H1 (cell line): ENCODE measurements at regions not wholly inside any gene's neighbourhood (a gene's known extent, or its start where the extent isn't known, plus 50 kb on each side); places are given as distances from the start of the nearest gene placed in this dataset.

Experiments
- CTCF ChIA-PET: fragments of 300-600 bp; sonication (Branson Sonifier 250); formaldehyde crosslinking; loops from one replicate; lab custom pipeline; 2021; ENCODE audit not compliant: partially characterized antibody; lab: Charles Lee
- POLR2A ChIA-PET: fragments of 300-600 bp; sonication (Branson Sonifier 250); formaldehyde crosslinking; loops from one replicate; lab custom pipeline; 2021; ENCODE audit warnings: inconsistent platforms; ENCODE audit not compliant: partially characterized antibody; lab: Charles Lee
- DNase-seq, 2 experiments: peaks; one replicate each; pipeline versions ENCODE4 v3.0.0 to v3.0.0-alpha.2; 2010 to 2022; ENCODE audit warnings: low spot score in 2 of 2, low read depth in 1 of 2, mixed read lengths in 1 of 2
- FAIRE-seq: peaks from 2 replicates; lab custom pipeline; 2011; peaks lifted over from hg19 to GRCh38; lab: Jason Lieb, UNC
- H2AFZ ChIP-seq: 2 replicates; pipeline ENCODE4 v1.8.1; 2012; ENCODE audit warnings: low read length, inconsistent platforms
- H2AK5ac ChIP-seq: 2 replicates; pipeline ENCODE4 v1.6.1; 2013; ENCODE audit warnings: low read depth, low read length
- H2BK120ac ChIP-seq: replicated peaks from 2 replicates; pipeline ENCODE3; 2013; ENCODE audit warnings: low read depth, low read length, inconsistent platforms
- H2BK12ac ChIP-seq: 2 replicates; pipeline ENCODE4 v1.6.1; 2013; ENCODE audit warnings: low read depth, low read length
- H2BK15ac ChIP-seq: 2 replicates; pipeline ENCODE4 v1.6.1; 2013; ENCODE audit warnings: low read length
- H2BK20ac ChIP-seq: 2 replicates; pipeline ENCODE4 v1.6.1; 2013; ENCODE audit warnings: low read length
- H2BK5ac ChIP-seq: 2 replicates; pipeline ENCODE4 v1.6.1; 2013; ENCODE audit warnings: low read depth, low read length
- H3K14ac ChIP-seq: 2 replicates; pipeline ENCODE4 v1.6.1; 2013; ENCODE audit warnings: inconsistent platforms; ENCODE audit not compliant: insufficient read length
- H3K18ac ChIP-seq: 2 replicates; pipeline ENCODE4 v1.6.1; 2013; ENCODE audit warnings: low read length; ENCODE audit errors: extremely low read depth
- H3K23ac ChIP-seq: 2 replicates; pipeline ENCODE4 v1.6.1; 2013; ENCODE audit warnings: inconsistent platforms; ENCODE audit not compliant: insufficient read length
- H3K23me2 ChIP-seq: 2 replicates; pipeline ENCODE4 v1.6.1; 2013; ENCODE audit warnings: low read depth, low read length
- H3K27ac ChIP-seq: 2 replicates; pipeline ENCODE4 v1.6.1; 2011; ENCODE audit warnings: low read depth, low read length, inconsistent platforms
- H3K27me3 ChIP-seq, 4 experiments: replicated peaks in 1 of 4; 1 replicate in 1 of 4; 2 replicates in 3 of 4; pipeline versions ENCODE4 v1.6.1 to v1.8.1; 2011 to 2013; ENCODE audit warnings: low read length in 3 of 4, mild to moderate bottlenecking in 3 of 4, inconsistent platforms in 2 of 4, mixed read lengths in 2 of 4, moderate library complexity in 1 of 4; ENCODE audit not compliant: control insufficient read depth in 3 of 4, insufficient read depth in 3 of 4; ENCODE audit errors: extremely low read depth in 1 of 4
- H3K36me3 ChIP-seq, 4 experiments: 2 replicates each; pipeline versions ENCODE4 v1.6.1 to v1.8.1; 2011 to 2013; ENCODE audit warnings: mild to moderate bottlenecking in 4 of 4, low read length in 3 of 4, moderate library complexity in 2 of 4, control low read depth in 1 of 4, inconsistent platforms in 1 of 4; ENCODE audit not compliant: insufficient read depth in 4 of 4, control insufficient read depth in 2 of 4
- H3K4ac ChIP-seq: replicated peaks from 2 replicates; pipeline ENCODE3; 2013; ENCODE audit warnings: low read length, low read depth, mixed read lengths, inconsistent platforms; ENCODE audit not compliant: insufficient read length
- H3K4me1 ChIP-seq, 4 experiments: replicated peaks in 1 of 4; 1 replicate in 1 of 4; 2 replicates in 3 of 4; pipeline versions ENCODE4 v1.6.1 to v1.8.1; 2011 to 2013; ENCODE audit warnings: low read length in 3 of 4, inconsistent platforms in 2 of 4, mixed read lengths in 1 of 4; ENCODE audit not compliant: insufficient read depth in 4 of 4, control insufficient read depth in 3 of 4
- H3K4me2 ChIP-seq, 2 experiments: 2 replicates each; pipeline versions ENCODE4 v1.6.1 to v1.8.1; 2011 to 2013; ENCODE audit warnings: low read depth in 2 of 2, low read length in 2 of 2, control low read depth in 1 of 2, inconsistent platforms in 1 of 2, mild to moderate bottlenecking in 1 of 2; ENCODE audit not compliant: insufficient read depth in 1 of 2
- H3K4me3 ChIP-seq, 4 experiments: fragments of 200-600, 300-600 bp in 1 of 4; sonication (generic), shearing (Covaris generic), sonication (Bioruptor Twin) in 1 of 4; 2 replicates each; pipeline versions ENCODE4 v1.5.1 to v1.8.1; 2011 to 2016; ENCODE audit warnings: low read length in 4 of 4, low read depth in 3 of 4, control low read depth in 2 of 4, inconsistent platforms in 2 of 4, mild to moderate bottlenecking in 2 of 4, mixed read lengths in 1 of 4, moderate library complexity in 1 of 4; ENCODE audit not compliant: insufficient read depth in 2 of 4; ENCODE audit errors: extremely low read depth in 1 of 4
- H3K56ac ChIP-seq: replicated peaks from 2 replicates; pipeline ENCODE3; 2013; ENCODE audit warnings: low read depth, mild to moderate bottlenecking, mixed read lengths, low read length, inconsistent platforms; ENCODE audit not compliant: insufficient read length
- H3K79me1 ChIP-seq: 2 replicates; pipeline ENCODE4 v1.6.1; 2013; ENCODE audit warnings: low read depth, low read length, control low read depth
- H3K79me2 ChIP-seq, 2 experiments: 2 replicates each; pipeline versions ENCODE4 v1.6.1 to v1.8.1; 2012 to 2013; ENCODE audit warnings: low read length in 2 of 2, mild to moderate bottlenecking in 2 of 2, inconsistent platforms in 1 of 2; ENCODE audit not compliant: insufficient read depth in 2 of 2, control insufficient read depth in 1 of 2
- H3K9ac ChIP-seq, 4 experiments: replicated peaks in 1 of 4; 1 replicate in 1 of 4; 2 replicates in 3 of 4; pipeline versions ENCODE4 v1.6.1 to v1.8.1; 2011 to 2013; ENCODE audit warnings: low read depth in 3 of 4, low read length in 3 of 4, control low read depth in 2 of 4, mild to moderate bottlenecking in 2 of 4, moderate library complexity in 2 of 4, inconsistent platforms in 1 of 4; ENCODE audit errors: extremely low read depth in 1 of 4
- H3K9me3 ChIP-seq, 2 experiments: 2 replicates each; pipeline versions ENCODE4 v1.6.1 to v1.8.1; 2012 to 2013; ENCODE audit warnings: mild to moderate bottlenecking in 2 of 2, moderate library complexity in 2 of 2, control low read depth in 1 of 2, inconsistent platforms in 1 of 2, low read depth in 1 of 2, low read length in 1 of 2, mixed read lengths in 1 of 2; ENCODE audit not compliant: insufficient read depth in 2 of 2
- H4K20me1 ChIP-seq, 2 experiments: replicated peaks in 1 of 2; 2 replicates each; pipeline versions ENCODE3 to v1.8.1; 2011 to 2013; ENCODE audit warnings: inconsistent platforms in 2 of 2, low read length in 2 of 2, mild to moderate bottlenecking in 1 of 2; ENCODE audit not compliant: insufficient read depth in 2 of 2, control insufficient read depth in 1 of 2
- H4K5ac ChIP-seq: 2 replicates; pipeline ENCODE4 v1.6.1; 2013; ENCODE audit warnings: low read length, low read depth, mixed read lengths, inconsistent platforms; ENCODE audit not compliant: insufficient read length
- H4K8ac ChIP-seq: 2 replicates; pipeline ENCODE4 v1.8.0; 2013; ENCODE audit warnings: mild to moderate bottlenecking, moderate library complexity, low read length, inconsistent platforms; ENCODE audit not compliant: insufficient read depth; ENCODE audit errors: extremely low read depth
- H4K91ac ChIP-seq: replicated peaks from 2 replicates; pipeline ENCODE3; 2013; ENCODE audit warnings: low read length, mixed read lengths, inconsistent platforms; ENCODE audit not compliant: insufficient read length
- EZH2 ChIP-seq: fragments of 200-600 bp; sonication (generic); IDR thresholded peaks from 2 replicates; pipeline ENCODE4 v1.7.1; 2012; ENCODE audit warnings: low read depth, mild to moderate bottlenecking, moderate library complexity, low read length, inconsistent platforms; ENCODE audit not compliant: severe bottlenecking
- KDM4A ChIP-seq: IDR thresholded peaks from one replicate; pipeline ENCODE4 v1.7.1; 2012; ENCODE audit warnings: low read depth, mild to moderate bottlenecking, moderate library complexity, low read length, inconsistent platforms; ENCODE audit not compliant: severe bottlenecking
- RNF2 ChIP-seq: fragments of 200-900, 300-1000 bp; sonication (generic); IDR thresholded peaks from 2 replicates; pipeline ENCODE4 v1.7.1; 2016; ENCODE audit warnings: borderline replicate concordance, low read depth, mild to moderate bottlenecking, antibody characterized with exemption, low read length; ENCODE audit not compliant: poor library complexity, severe bottlenecking; ENCODE audit errors: missing control alignments
- SAP30 ChIP-seq: fragments of 300-600 bp; sonication (generic); IDR thresholded peaks from 2 replicates; pipeline ENCODE4 v1.7.1; 2012; ENCODE audit warnings: low read length, moderate library complexity, mild to moderate bottlenecking, inconsistent platforms; ENCODE audit not compliant: insufficient read depth, insufficient replicate concordance
- YY1 ChIP-seq: IDR thresholded peaks from 2 replicates; pipeline ENCODE4 v1.6.1; 2011; ENCODE audit warnings: low read depth, mild to moderate bottlenecking, low read length
- ZNF274 ChIP-seq: IDR thresholded peaks from 2 replicates; pipeline ENCODE4 v1.7.0; 2012; ENCODE audit warnings: low read length, borderline replicate concordance; ENCODE audit errors: extremely low read depth
- WGBS, 2 experiments: shearing (Covaris generic) in 1 of 2; methylation state at CpG; one replicate each; pipeline versions ENCODE4 v1.1.6 to v1.1.7; 2013 to 2015; ENCODE audit warnings: low lambda C conversion rate in 2 of 2, mixed read lengths in 2 of 2, inconsistent platforms in 1 of 2, low coverage in 1 of 2, missing lambda C conversion rate in 1 of 2; ENCODE audit not compliant: insufficient replicate concordance in 2 of 2, insufficient coverage in 1 of 2, insufficient read length in 1 of 2; ENCODE audit errors: extremely low coverage in 1 of 2, missing lambda C conversion rate in 1 of 2; 5-methylcytosine and 5-hydroxymethylcytosine counted together

- no peak overlapping the region for H3K23ac ChIP-seq
- no peak overlapping the region; the same call in 1 of the 2 replicates for H4K8ac ChIP-seq
- no peaks in the 10 kb centered on the region for H3K79me2 ChIP-seq
- no peaks in the 10 kb centered on the region for H3K79me1 ChIP-seq
- no peaks in the 10 kb centered on the region for H4K20me1 ChIP-seq
- no peak overlapping the region for H2BK20ac ChIP-seq
- H3K36me3 ChIP-seq = no peaks in the 10 kb centered on the region
- H3K9me3 ChIP-seq = no peaks in the 10 kb centered on the region
- no peak for DNase-seq
- H4K91ac ChIP-seq = no peak overlapping the region
- H3K4me2 ChIP-seq = no peak overlapping the region
- H3K27ac ChIP-seq = no peak overlapping the region
- no peak for TF ChIP-seq KDM4A
- TF ChIP-seq EZH2 = no peak
- no peak for TF ChIP-seq RNF2
- no peak for TF ChIP-seq SAP30
- no peak for TF ChIP-seq ZNF274
- TF ChIP-seq YY1 = no peak
- 90% methylated on average over 16 of the region's 18 CpGs; no CpG with 5 or more reads in 1 of the 2 experiments for WGBS, 2 experiments
- no peaks in the 10 kb centered on the region for H3K23me2 ChIP-seq
- no peaks in the 10 kb centered on the region for H3K27me3 ChIP-seq
- H3K56ac ChIP-seq = no peak overlapping the region
- no peak overlapping the region for H2AK5ac ChIP-seq
- H3K9ac ChIP-seq = no peak overlapping the region
- no peak for FAIRE-seq
- no peak overlapping the region for H3K18ac ChIP-seq
- H4K5ac ChIP-seq = no peak overlapping the region
- 0 out of 2 replicates have a peak overlapping the region, but pooled peaks have one; percentile 16 for H2BK15ac ChIP-seq
- H2BK5ac ChIP-seq = no peak overlapping the region
- ChIA-PET CTCF (interaction anchor here (0.9 to 1.6 kb wide), 2 partner anchors 18 to 117 kb away, joined by 3 to 12 read pairs; no protein-coding TSS in a partner anchor), POLR2A (no interaction called here)
- no peak overlapping the region for H2AFZ ChIP-seq
- peaks cover 0 to 2% (median 0%) of the 10 kb centered on the region in 4 experiments; a peak in 1 of 7 replicates for H3K4me1 ChIP-seq
- H3K4me3 ChIP-seq = no peak overlapping the region
- no peak overlapping the region for H2BK12ac ChIP-seq
- H3K4ac ChIP-seq = no peak overlapping the region
- no peak overlapping the region for H3K14ac ChIP-seq
- H2BK120ac ChIP-seq = no peak overlapping the region
Observed at GRCh38 chr10:131435760-131436457, 124.4 kb upstream of the TCERG1L start.
